Kidney (tissue), 13 donors: ENCODE measurements at regions not wholly inside any gene's neighbourhood (a gene's known extent, or its start where the extent isn't known, plus 50 kb on each side); places are given as distances from the start of the nearest gene placed in this dataset.
A peak's percentile ranks its signal among the peaks of the same experiment; 100 is the strongest.

Experiments used
- DNase-seq, 5 donors: peaks; one replicate each; pipeline ENCODE4 v3.0.0-alpha.2; 2013 to 2020
- FAIRE-seq: peaks from 2 replicates; lab custom pipeline; 2012; peaks lifted over from hg19 to GRCh38; lab: Jason Lieb, UNC
- H3K27ac ChIP-seq, 2 donors: one replicate each; pipeline ENCODE4 v1.7.0; 2013; ENCODE audit warnings: low read depth in 2 of 2, low read length in 2 of 2, inconsistent platforms in 1 of 2
- H3K27me3 ChIP-seq: one replicate; pipeline ENCODE4 v1.7.1; 2013; ENCODE audit warnings: low read length, inconsistent platforms; ENCODE audit not compliant: control insufficient read depth, insufficient read depth
- H3K36me3 ChIP-seq, 3 donors: one replicate each; pipeline versions ENCODE4 v1.7.0 to v1.7.1; 2013; ENCODE audit warnings: low read length in 3 of 3, control low read depth in 1 of 3, inconsistent platforms in 1 of 3; ENCODE audit not compliant: insufficient read depth in 3 of 3, control insufficient read depth in 2 of 3
- H3K4me1 ChIP-seq, 3 donors: one replicate each; pipeline versions ENCODE4 v1.7.0 to v1.7.1; 2013; ENCODE audit warnings: low read length in 3 of 3, inconsistent platforms in 1 of 3, low read depth in 1 of 3; ENCODE audit not compliant: control insufficient read depth in 2 of 3, insufficient read depth in 2 of 3
- H3K4me3 ChIP-seq, 3 donors: one replicate each; pipeline versions ENCODE4 v1.7.0 to v1.8.1; 2013; ENCODE audit warnings: low read length in 3 of 3, control low read depth in 1 of 3, inconsistent platforms in 1 of 3
- H3K9ac ChIP-seq, 3 donors: one replicate each; pipeline versions ENCODE4 v1.7.0 to v1.7.1; 2013; ENCODE audit warnings: low read length in 3 of 3, control low read depth in 1 of 3, inconsistent platforms in 1 of 3
- H3K9me3 ChIP-seq, 3 donors: one replicate each; pipeline versions ENCODE4 v1.7.0 to v1.7.1; 2013; ENCODE audit warnings: low read length in 3 of 3, control low read depth in 1 of 3, inconsistent platforms in 1 of 3; ENCODE audit not compliant: control insufficient read depth in 2 of 3, insufficient read depth in 1 of 3
- CTCF ChIP-seq: IDR thresholded peaks from 3 replicates; pipeline ENCODE4 v1.5.1; 2012; ENCODE audit warnings: mild to moderate bottlenecking, moderate library complexity, borderline replicate concordance; ENCODE audit not compliant: insufficient read depth; ENCODE audit errors: extremely low read depth
- intact Hi-C: fragments of 100-400 bp; cut with DNase I; formaldehyde crosslinking; loops from one replicate; pipeline ENCODE4 v1.11.1; 2022
- donor health status: control.
- donor health status: control.
- donor health status: control.
- donor health status: control.
- donor health status: control.
- donor health status: DM: yes; HTN: yes; CAD: no.
- donor health status: Normal renal cell carcinoma (clear cell type).

- H3K9me3 ChIP-seq = peaks cover 0 to 7% (median 0%) of the 10 kb centered on the region in 3 donors
- intact Hi-C loops = no loop called here
Measured at GRCh38 chr16:82322177-82322576, 152.2 kb upstream of the MPHOSPH6 start.

GRCh38 chr16:82319038-82319437, 149.0 kb upstream of the MPHOSPH6 start:
- H3K9me3 ChIP-seq = peaks cover 0 to 7% (median 0%) of the 10 kb centered on the region in 3 donors
- TF ChIP-seq CTCF = no peak
- FAIRE-seq (no peak), DNase-seq (peak in 1 of 5 donors; percentile 41)
- no peak overlapping the region for H3K27ac ChIP-seq
- no peaks in the 10 kb centered on the region for H3K36me3 ChIP-seq
- intact Hi-C loops = no loop called here
- no peak overlapping the region for H3K4me3 ChIP-seq
- H3K27me3 ChIP-seq = no peaks in the 10 kb centered on the region
- no peak overlapping the region for H3K9ac ChIP-seq
- no peaks in the 10 kb centered on the region for H3K4me1 ChIP-seq

More at GRCh38 chr16:82322177-82322576, 152.2 kb upstream of the MPHOSPH6 start:
- no peaks in the 10 kb centered on the region for H3K36me3 ChIP-seq
- H3K9ac ChIP-seq = no peak overlapping the region
- DNase-seq (no peak), FAIRE-seq (no peak)
- H3K27me3 ChIP-seq = no peaks in the 10 kb centered on the region
- TF ChIP-seq CTCF = no peak
- H3K27ac ChIP-seq = no peak overlapping the region
- H3K4me3 ChIP-seq = no peak overlapping the region
- no peaks in the 10 kb centered on the region for H3K4me1 ChIP-seq

- H3K9me3 ChIP-seq = no peaks in the 10 kb centered on the region
- intact Hi-C loops = no loop called here
- no peak for FAIRE-seq
Measured at GRCh38 chr16:82317411-82318167, 147.6 kb upstream of the MPHOSPH6 start.

More at GRCh38 chr16:82317411-82318167, 147.6 kb upstream of the MPHOSPH6 start:
- Histone ChIP-seq H3K4me3 (no peak overlapping the region), H3K9ac (no peak overlapping the region), H3K27me3 (no peaks in the 10 kb centered on the region), H3K27ac (no peak overlapping the region), H3K4me1 (no peaks in the 10 kb centered on the region), H3K36me3 (no peaks in the 10 kb centered on the region)
- no peak for DNase-seq
- no peak for TF ChIP-seq CTCF
